RWPE2 (cell line): ENCODE measurements at regions not wholly inside any gene's neighbourhood (a gene's known extent, or its start where the extent isn't known, plus 50 kb on each side); places are given as distances from the start of the nearest gene placed in this dataset.

Experiments used
- ATAC-seq: fragments of 200-7000 bp; cut with Tn5 transposase; 3 replicates; pipeline ENCODE4 v1.9.1; 2021; ENCODE audit warnings: low read depth
- DNase-seq: peaks from one replicate; pipeline ENCODE4 v3.0.0-alpha.2; 2020; ENCODE audit warnings: low spot score
- H3K27ac ChIP-seq: fragments of 450-650 bp; 2 replicates; pipeline ENCODE4 v1.5.1; 2017; ENCODE audit warnings: mild to moderate bottlenecking; ENCODE audit not compliant: poor library complexity, severe bottlenecking
- H3K27me3 ChIP-seq: fragments of 250-450 bp; sonication (Bioruptor Pico); 2 replicates; pipeline ENCODE4 v1.5.1; 2021; ENCODE audit warnings: mild to moderate bottlenecking, moderate library complexity; ENCODE audit not compliant: insufficient read depth, poor library complexity, severe bottlenecking
- H3K36me3 ChIP-seq: fragments of 250-450 bp; sonication (Bioruptor Pico); 2 replicates; pipeline ENCODE4 v1.5.1; 2020; ENCODE audit warnings: low read depth, mild to moderate bottlenecking, moderate library complexity
- H3K4me1 ChIP-seq: fragments of 250-450 bp; sonication (Bioruptor Pico); 2 replicates; pipeline ENCODE4 v1.5.1; 2021; ENCODE audit warnings: mild to moderate bottlenecking, moderate library complexity; ENCODE audit not compliant: insufficient read depth, poor library complexity, severe bottlenecking
- H3K4me3 ChIP-seq: fragments of 250-450 bp; sonication (Bioruptor Pico); 2 replicates; pipeline ENCODE4 v1.5.1; 2021; ENCODE audit warnings: mild to moderate bottlenecking, moderate library complexity; ENCODE audit not compliant: severe bottlenecking
- H3K9me3 ChIP-seq: fragments of 250-450 bp; sonication (Bioruptor Pico); 2 replicates; pipeline ENCODE4 v1.5.1; 2021; ENCODE audit warnings: mild to moderate bottlenecking, moderate library complexity; ENCODE audit not compliant: severe bottlenecking
- CTCF ChIP-seq: fragments of 450-650 bp; IDR thresholded peaks from one replicate; pipeline ENCODE4 v1.5.1; 2017; ENCODE audit warnings: mild to moderate bottlenecking, moderate library complexity; ENCODE audit not compliant: poor library complexity, severe bottlenecking

GRCh38 chr1:106296431-106296830 lies 760.0 kb upstream of the PRMT6 start:
- Histone ChIP-seq H3K4me1 (no peaks in the 10 kb centered on the region), H3K27me3 (no peaks in the 10 kb centered on the region), H3K36me3 (no peaks in the 10 kb centered on the region), H3K9me3 (no peaks in the 10 kb centered on the region), H3K4me3 (no peak overlapping the region), H3K27ac (no peak overlapping the region)
- ATAC-seq (no peak), DNase-seq (no peak)
- TF ChIP-seq CTCF = no peak

- Histone ChIP-seq H3K27ac (no peak overlapping the region), H3K36me3 (no peaks in the 10 kb centered on the region), H3K4me1 (no peaks in the 10 kb centered on the region), H3K4me3 (no peak overlapping the region), H3K27me3 (no peaks in the 10 kb centered on the region), H3K9me3 (no peaks in the 10 kb centered on the region)
- ATAC-seq = no peak
- no peak for TF ChIP-seq CTCF
- no peak for DNase-seq
Measured at GRCh38 chr1:106304106-106304505, 752.4 kb upstream of the PRMT6 start.

GRCh38 chr1:106319612-106320011 lies 736.9 kb upstream of the PRMT6 start:
- no peak for TF ChIP-seq CTCF
- H3K4me3 ChIP-seq = no peak overlapping the region
- H3K27ac ChIP-seq = no peak overlapping the region
- H3K27me3 ChIP-seq = no peaks in the 10 kb centered on the region
- no peak for ATAC-seq
- no peaks in the 10 kb centered on the region for H3K36me3 ChIP-seq
- DNase-seq = no peak
- no peaks in the 10 kb centered on the region for H3K4me1 ChIP-seq
- no peaks in the 10 kb centered on the region for H3K9me3 ChIP-seq

- no peak for TF ChIP-seq CTCF
- Histone ChIP-seq H3K4me3 (no peak overlapping the region), H3K27ac (no peak overlapping the region), H3K4me1 (no peaks in the 10 kb centered on the region), H3K27me3 (no peaks in the 10 kb centered on the region), H3K36me3 (no peaks in the 10 kb centered on the region), H3K9me3 (no peaks in the 10 kb centered on the region)
- ATAC-seq (no peak), DNase-seq (no peak)
Measured at GRCh38 chr1:106325600-106325999, 730.9 kb upstream of the PRMT6 start.

GRCh38 chr1:106344494-106344893 lies 712.0 kb upstream of the PRMT6 start:
- no peak for TF ChIP-seq CTCF
- H3K27me3 ChIP-seq = no peaks in the 10 kb centered on the region
- no peak for ATAC-seq

More at GRCh38 chr1:106344494-106344893, 712.0 kb upstream of the PRMT6 start:
- Histone ChIP-seq H3K27ac (no peak overlapping the region), H3K9me3 (no peaks in the 10 kb centered on the region), H3K4me1 (no peaks in the 10 kb centered on the region), H3K36me3 (no peaks in the 10 kb centered on the region), H3K4me3 (no peak overlapping the region)
- DNase-seq = no peak
